ENCODE measurements at regions not wholly inside any gene's neighbourhood (a gene's known extent, or its start where the extent isn't known, plus 50 kb on each side); places are given as distances from the start of the nearest gene placed in this dataset.
A peak's percentile ranks its signal among the peaks of the same experiment; 100 is the strongest.

- H3K14ac ChIP-seq (ENCODE audit: low read length in 2 of 2), result no peak overlapping the region
- peak overlapping the region; percentile 44 for H3K27ac ChIP-seq (ENCODE audit: low read length, poor library complexity, severe bottlenecking)
- no peaks in the 10 kb centered on the region for H3K79me1 ChIP-seq (replicated peaks; ENCODE audit: low read length, poor library complexity, severe bottlenecking)
- H3K23ac ChIP-seq (ENCODE audit: low read length in 2 of 2), result no peak overlapping the region
- H2AK5ac ChIP-seq (ENCODE audit: low read length, severe bottlenecking), result peak overlapping the region; percentile 63
- H3K4me2 ChIP-seq (ENCODE audit: low read length, poor library complexity, severe bottlenecking), result no peak overlapping the region
- no peak overlapping the region for H2BK12ac ChIP-seq (ENCODE audit: low read length in 2 of 2)
- no peak overlapping the region for H2BK120ac ChIP-seq (ENCODE audit: low read depth, low read length)
- H2AFZ ChIP-seq (ENCODE audit: low read depth, low read length), result no peak overlapping the region
- no peak overlapping the region for H3K9ac ChIP-seq (ENCODE audit: low read length)
- WGBS, result 71% methylated on average over 2 of the region's 2 CpGs
- no peak overlapping the region for H3K4ac ChIP-seq (ENCODE audit: low read depth in 1 of 2, low read length in 2 of 2)
- H3K4me1 ChIP-seq (ENCODE audit: control insufficient read depth, insufficient read depth, low read depth, low read length), result no peaks in the 10 kb centered on the region
- no peak overlapping the region for H4K8ac ChIP-seq (ENCODE audit: low read length)
- H3K36me3 ChIP-seq (ENCODE audit: control insufficient read depth in 1 of 2, insufficient read depth in 2 of 2, low read depth in 1 of 2, low read length in 2 of 2), result no peaks in the 10 kb centered on the region
- no peaks in the 10 kb centered on the region for H3K27me3 ChIP-seq (ENCODE audit: control insufficient read depth in 1 of 2, insufficient read depth in 1 of 2, low read length in 2 of 2)
- H3K4me3 ChIP-seq (ENCODE audit: insufficient read depth in 1 of 2, low read depth in 1 of 2, low read length in 2 of 2), result no peak overlapping the region
- DNase-seq, result no peak
- no peak overlapping the region for H2BK15ac ChIP-seq (ENCODE audit: low read depth, poor library complexity, severe bottlenecking)
- H4K91ac ChIP-seq (ENCODE audit: low read length), result no peak overlapping the region
- no peaks in the 10 kb centered on the region for H3K9me3 ChIP-seq (ENCODE audit: control insufficient read depth, low read length)
- H3K18ac ChIP-seq (ENCODE audit: low read depth in 1 of 2, low read length in 2 of 2), result no peak overlapping the region
- H2BK5ac ChIP-seq (ENCODE audit: low read depth, low read length, poor library complexity, severe bottlenecking), result no peak overlapping the region
Measured at GRCh38 chr1:81149649-81150325, 650.9 kb upstream of the ADGRL2 start.

DNA sequence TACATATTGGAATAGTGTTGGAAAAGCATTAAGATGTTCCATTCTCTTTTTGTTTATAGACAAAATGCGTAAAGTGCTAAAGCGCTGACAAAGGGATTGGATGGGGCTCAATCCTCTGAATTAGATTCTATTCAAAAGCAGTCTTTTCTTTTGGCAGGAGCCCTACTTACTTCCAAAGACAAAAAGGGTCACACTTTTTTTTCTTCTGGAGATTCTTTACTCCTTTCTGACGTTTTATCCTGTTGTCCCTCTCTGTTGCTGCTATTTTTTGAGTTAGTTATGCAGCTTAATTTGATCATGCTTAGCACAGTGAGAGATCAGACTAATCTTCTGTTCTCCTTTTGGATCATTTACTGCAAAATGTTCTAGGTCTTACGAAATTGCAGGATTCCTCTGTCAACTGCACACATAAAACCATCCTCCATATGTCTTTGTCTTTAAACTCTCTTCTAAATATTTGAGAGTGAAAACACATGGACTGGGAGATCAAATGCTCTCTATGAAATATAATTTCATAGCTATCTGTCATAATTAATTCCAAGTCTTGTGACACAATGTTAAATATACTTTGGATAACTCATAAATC is 656.4 kb upstream of the ADGRL2 start:
- Histone ChIP-seq H3K4ac (ENCODE audit: low read depth in 1 of 2, low read length in 2 of 2) (no peak overlapping the region), H2BK120ac (ENCODE audit: low read depth, low read length) (no peak overlapping the region), H2AK5ac (ENCODE audit: low read length, severe bottlenecking) (no peak overlapping the region), H2AFZ (ENCODE audit: low read depth, low read length) (no peak overlapping the region), H3K36me3 (ENCODE audit: control insufficient read depth in 1 of 2, insufficient read depth in 2 of 2, low read depth in 1 of 2, low read length in 2 of 2) (no peaks in the 10 kb centered on the region), H3K4me2 (ENCODE audit: low read length, poor library complexity, severe bottlenecking) (no peak overlapping the region), H3K9ac (ENCODE audit: low read length) (no peak overlapping the region), H3K9me3 (ENCODE audit: control insufficient read depth, low read length) (no peaks in the 10 kb centered on the region), H4K8ac (ENCODE audit: low read length) (no peak overlapping the region), H3K27me3 (ENCODE audit: control insufficient read depth in 1 of 2, insufficient read depth in 1 of 2, low read length in 2 of 2) (no peaks in the 10 kb centered on the region), H3K18ac (ENCODE audit: low read depth in 1 of 2, low read length in 2 of 2) (no peak overlapping the region), H3K23ac (ENCODE audit: low read length in 2 of 2) (no peak overlapping the region), H3K14ac (ENCODE audit: low read length in 2 of 2) (no peak overlapping the region), H3K79me1 (replicated peaks; ENCODE audit: low read length, poor library complexity, severe bottlenecking) (no peaks in the 10 kb centered on the region), H2BK15ac (ENCODE audit: low read depth, poor library complexity, severe bottlenecking) (no peak overlapping the region), H2BK12ac (ENCODE audit: low read length in 2 of 2) (no peak overlapping the region), H3K4me3 (ENCODE audit: insufficient read depth in 1 of 2, low read depth in 1 of 2, low read length in 2 of 2) (no peak overlapping the region), H4K91ac (ENCODE audit: low read length) (no peak overlapping the region), H3K27ac (ENCODE audit: low read length, poor library complexity, severe bottlenecking) (no peak overlapping the region), H2BK5ac (ENCODE audit: low read depth, low read length, poor library complexity, severe bottlenecking) (no peak overlapping the region), H3K4me1 (ENCODE audit: control insufficient read depth, insufficient read depth, low read depth, low read length) (no peaks in the 10 kb centered on the region)
- DNase-seq, result no peak
- 100% methylated on average over 2 of the region's 4 CpGs for WGBS

- H3K23ac ChIP-seq (ENCODE audit: low read length in 2 of 2), result no peak overlapping the region
- no peak overlapping the region for H3K14ac ChIP-seq (ENCODE audit: low read length in 2 of 2)
- no peaks in the 10 kb centered on the region for H3K9me3 ChIP-seq (ENCODE audit: control insufficient read depth, low read length)
- no peaks in the 10 kb centered on the region for H3K36me3 ChIP-seq (ENCODE audit: control insufficient read depth in 1 of 2, insufficient read depth in 2 of 2, low read depth in 1 of 2, low read length in 2 of 2)
- no peak overlapping the region for H3K4me2 ChIP-seq (ENCODE audit: low read length, poor library complexity, severe bottlenecking)
- no peak overlapping the region for H4K8ac ChIP-seq (ENCODE audit: low read length)
- H2BK12ac ChIP-seq (ENCODE audit: low read length in 2 of 2), result no peak overlapping the region
- no peak overlapping the region for H3K18ac ChIP-seq (ENCODE audit: low read depth in 1 of 2, low read length in 2 of 2)
- WGBS, result no CpG with 5 or more reads among the region's 1 CpG
- no peak overlapping the region for H2BK15ac ChIP-seq (ENCODE audit: low read depth, poor library complexity, severe bottlenecking)
- no peak overlapping the region for H3K4me3 ChIP-seq (ENCODE audit: insufficient read depth in 1 of 2, low read depth in 1 of 2, low read length in 2 of 2)
- no peak overlapping the region for H2AFZ ChIP-seq (ENCODE audit: low read depth, low read length)
- H4K91ac ChIP-seq (ENCODE audit: low read length), result no peak overlapping the region
- H2BK5ac ChIP-seq (ENCODE audit: low read depth, low read length, poor library complexity, severe bottlenecking), result no peak overlapping the region
- H3K4me1 ChIP-seq (ENCODE audit: control insufficient read depth, insufficient read depth, low read depth, low read length), result no peaks in the 10 kb centered on the region
- peak overlapping the region; percentile 48 for H3K27ac ChIP-seq (ENCODE audit: low read length, poor library complexity, severe bottlenecking)
- peak; percentile 74 for DNase-seq
- H3K9ac ChIP-seq (ENCODE audit: low read length), result no peak overlapping the region
- no peak overlapping the region for H2AK5ac ChIP-seq (ENCODE audit: low read length, severe bottlenecking)
- H3K4ac ChIP-seq (ENCODE audit: low read depth in 1 of 2, low read length in 2 of 2), result no peak overlapping the region
- no peak overlapping the region for H2BK120ac ChIP-seq (ENCODE audit: low read depth, low read length)
- H3K79me1 ChIP-seq (replicated peaks; ENCODE audit: low read length, poor library complexity, severe bottlenecking), result no peaks in the 10 kb centered on the region
- H3K27me3 ChIP-seq (ENCODE audit: control insufficient read depth in 1 of 2, insufficient read depth in 1 of 2, low read length in 2 of 2), result no peaks in the 10 kb centered on the region
Measured at GRCh38 chr1:81142099-81142826, 658.5 kb upstream of the ADGRL2 start.

DNA sequence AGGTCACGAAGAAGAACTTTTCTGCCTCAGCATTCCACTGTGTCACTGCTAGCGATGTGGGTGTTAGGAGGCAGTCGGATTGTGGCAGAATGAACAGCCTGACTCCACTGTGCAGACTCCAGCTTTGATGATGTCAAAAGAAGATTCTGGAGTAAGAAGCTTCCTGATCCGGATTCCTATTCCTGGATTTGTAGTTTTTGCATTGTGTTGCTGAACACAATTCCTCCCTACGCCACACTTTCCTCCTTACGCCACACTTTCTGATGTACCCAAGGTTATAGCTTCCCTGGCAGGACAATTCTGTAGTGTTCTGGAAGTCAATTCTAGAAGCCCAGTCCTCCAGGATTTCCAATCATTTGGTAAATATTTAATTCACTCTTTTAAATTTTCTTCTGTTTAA is 665.2 kb upstream of the ADGRL2 start:
- H3K4ac ChIP-seq (ENCODE audit: low read depth in 1 of 2, low read length in 2 of 2), result no peak overlapping the region
- no peaks in the 10 kb centered on the region for H3K27me3 ChIP-seq (ENCODE audit: control insufficient read depth in 1 of 2, insufficient read depth in 1 of 2, low read length in 2 of 2)
- no peak overlapping the region for H3K9ac ChIP-seq (ENCODE audit: low read length)
- H3K4me1 ChIP-seq (ENCODE audit: control insufficient read depth, insufficient read depth, low read depth, low read length), result no peaks in the 10 kb centered on the region
- no peaks in the 10 kb centered on the region for H3K36me3 ChIP-seq (ENCODE audit: control insufficient read depth in 1 of 2, insufficient read depth in 2 of 2, low read depth in 1 of 2, low read length in 2 of 2)
- H2BK15ac ChIP-seq (ENCODE audit: low read depth, poor library complexity, severe bottlenecking), result no peak overlapping the region
- H3K9me3 ChIP-seq (ENCODE audit: control insufficient read depth, low read length), result no peaks in the 10 kb centered on the region
- no peak overlapping the region for H3K18ac ChIP-seq (ENCODE audit: low read depth in 1 of 2, low read length in 2 of 2)
- H2BK12ac ChIP-seq (ENCODE audit: low read length in 2 of 2), result no peak overlapping the region
- H3K14ac ChIP-seq (ENCODE audit: low read length in 2 of 2), result no peak overlapping the region
- no peak overlapping the region for H2BK5ac ChIP-seq (ENCODE audit: low read depth, low read length, poor library complexity, severe bottlenecking)
- H2BK120ac ChIP-seq (ENCODE audit: low read depth, low read length), result no peak overlapping the region
- H4K8ac ChIP-seq (ENCODE audit: low read length), result no peak overlapping the region
- no peaks in the 10 kb centered on the region for H3K79me1 ChIP-seq (replicated peaks; ENCODE audit: low read length, poor library complexity, severe bottlenecking)
- no peak overlapping the region for H3K23ac ChIP-seq (ENCODE audit: low read length in 2 of 2)
- 98% methylated on average over 6 of the region's 6 CpGs for WGBS
- no peak overlapping the region for H3K4me2 ChIP-seq (ENCODE audit: low read length, poor library complexity, severe bottlenecking)
- DNase-seq, result no peak
- H2AFZ ChIP-seq (ENCODE audit: low read depth, low read length), result no peak overlapping the region
- H2AK5ac ChIP-seq (ENCODE audit: low read length, severe bottlenecking), result no peak overlapping the region
- no peak overlapping the region for H3K27ac ChIP-seq (ENCODE audit: low read length, poor library complexity, severe bottlenecking)
- H3K4me3 ChIP-seq (ENCODE audit: insufficient read depth in 1 of 2, low read depth in 1 of 2, low read length in 2 of 2), result no peak overlapping the region
- no peak overlapping the region for H4K91ac ChIP-seq (ENCODE audit: low read length)

Data from mesenchymal stem cell (in vitro differentiated cells and primary cell).